SU-DHL-6 (cell line): ENCODE measurements at regions not wholly inside any gene's neighbourhood (a gene's known extent, or its start where the extent isn't known, plus 50 kb on each side); places are given as distances from the start of the nearest gene placed in this dataset.
"Not testable (repeated sequence)": the region's sequence is repeated elsewhere in the genome, so short reads cannot be mapped to it uniquely, and the experiment has no call there.

Experiments used
- H2AFZ ChIP-seq: fragments of 200-600 bp; sonication (generic); 2 replicates; pipeline ENCODE4 v1.6.1; 2014; ENCODE audit warnings: low read depth, mild to moderate bottlenecking, moderate library complexity, mixed read lengths, antibody characterized with exemption, low read length; ENCODE audit not compliant: severe bottlenecking
- H3F3A ChIP-seq: fragments of 200-600 bp; shearing (Covaris generic); 2 replicates; pipeline ENCODE4 v1.6.0; 2016; ENCODE audit warnings: antibody characterized with exemption, mild to moderate bottlenecking; ENCODE audit not compliant: insufficient read depth
- H3K27ac ChIP-seq: fragments of 200-600 bp; sonication (generic); 2 replicates; pipeline ENCODE4 v1.5.1; 2016; ENCODE audit warnings: low read depth, mild to moderate bottlenecking, low read length, moderate library complexity, mixed read lengths
- H3K27me3 ChIP-seq: fragments of 200-600 bp; sonication (generic), shearing (Covaris generic); 2 replicates; pipeline ENCODE4 v1.6.0; 2014; ENCODE audit warnings: mild to moderate bottlenecking, low read length
- H3K36me3 ChIP-seq: fragments of 200-600 bp; sonication (generic); 2 replicates; pipeline ENCODE4 v1.6.1; 2014; ENCODE audit warnings: mild to moderate bottlenecking, low read length, mixed read lengths
- H3K4me2 ChIP-seq: fragments of 300-600, 200-600 bp; shearing (Covaris generic), sonication (generic); 2 replicates; pipeline ENCODE4 v1.6.0; 2014; ENCODE audit warnings: low read length, low read depth, mild to moderate bottlenecking; ENCODE audit not compliant: poor library complexity, severe bottlenecking
- H3K4me3 ChIP-seq: fragments of 200-600 bp; sonication (generic); 2 replicates; pipeline ENCODE4 v1.5.1; 2014; ENCODE audit warnings: antibody characterized with exemption, low read length, mild to moderate bottlenecking, mixed read lengths; ENCODE audit not compliant: insufficient read depth, poor library complexity, severe bottlenecking
- H3K79me2 ChIP-seq: fragments of 200-600 bp; sonication (generic); 2 replicates; pipeline ENCODE4 v1.6.1; 2014; ENCODE audit warnings: mild to moderate bottlenecking, low read length, moderate library complexity; ENCODE audit not compliant: insufficient read depth
- H3K9ac ChIP-seq: fragments of 200-600 bp; sonication (generic); 2 replicates; pipeline ENCODE4 v1.7.0; 2014; ENCODE audit warnings: mild to moderate bottlenecking, low read length
- H3K9me2 ChIP-seq: fragments of 200-600 bp; sonication (generic); replicated peaks from 2 replicates; pipeline ENCODE4 v1.6.1; 2014; ENCODE audit warnings: low read length; ENCODE audit not compliant: insufficient read depth
- H3K9me3 ChIP-seq: fragments of 200-600 bp; sonication (generic); 2 replicates; pipeline ENCODE4 v1.6.1; 2014; ENCODE audit warnings: low read length, mixed read lengths; ENCODE audit not compliant: insufficient read depth
- H4K20me1 ChIP-seq: fragments of 200-600 bp; sonication (generic); 2 replicates; pipeline ENCODE4 v1.6.1; 2014; ENCODE audit warnings: low read depth, mild to moderate bottlenecking, antibody characterized with exemption, low read length, moderate library complexity, mixed read lengths
- CTCF ChIP-seq: fragments of 200-600 bp; sonication (generic); IDR thresholded peaks from one replicate; pipeline ENCODE4 v1.5.1; 2017; ENCODE audit warnings: antibody characterized with exemption, mild to moderate bottlenecking, low read length, moderate library complexity; ENCODE audit not compliant: insufficient read depth, poor library complexity, severe bottlenecking
- EZH2phosphoT487 ChIP-seq: fragments of 200-600 bp; sonication (generic), shearing (Covaris generic); conservative IDR thresholded peaks from 2 replicates; pipeline ENCODE4 v1.6.1; 2018; ENCODE audit warnings: mild to moderate bottlenecking, antibody characterized with exemption, low read length, moderate library complexity, mixed read lengths

DNA sequence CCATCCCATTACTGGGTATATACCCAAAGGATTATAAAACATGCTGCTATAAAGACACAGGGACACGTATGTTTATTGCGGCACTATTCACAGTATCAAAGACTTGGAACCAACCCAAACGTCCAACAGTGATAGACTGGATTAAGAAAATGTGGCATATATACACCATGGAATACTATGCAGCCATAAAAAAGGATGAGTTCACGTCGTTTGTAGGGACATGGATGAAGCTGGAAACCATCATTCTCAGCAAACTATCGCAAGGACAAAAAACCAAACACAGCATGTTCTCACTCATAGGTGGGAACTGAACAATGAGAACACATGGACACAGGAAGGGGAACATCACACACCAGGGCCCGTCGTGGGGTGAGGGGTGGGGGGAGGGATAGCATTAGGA lies 106.1 kb downstream of the CHD1L start:
- not testable (repeated sequence) for H3K9me2 ChIP-seq, H2AFZ ChIP-seq, H3F3A ChIP-seq, H3K27ac ChIP-seq, H3K4me3 ChIP-seq, H4K20me1 ChIP-seq, H3K79me2 ChIP-seq, H3K9ac ChIP-seq, H3K4me2 ChIP-seq, H3K27me3 ChIP-seq, H3K9me3 ChIP-seq, H3K36me3 ChIP-seq

- Histone ChIP-seq H3K36me3 (no peaks in the 10 kb centered on the region), H3K4me2 (no peak overlapping the region)
Measured at GRCh38 chr1:147349533-147349932, 107.0 kb downstream of the CHD1L start.

GRCh38 chr1:147351140-147351835 lies 108.8 kb downstream of the CHD1L start:
- Histone ChIP-seq H3K36me3 (no peaks in the 10 kb centered on the region), H3K9me3 (no peaks in the 10 kb centered on the region), H3K4me3 (no peak overlapping the region), H3K79me2 (no peaks in the 10 kb centered on the region), H2AFZ (no peak overlapping the region), H3K4me2 (no peak overlapping the region), H3K9me2 (no peaks in the 10 kb centered on the region), H3F3A (no peaks in the 10 kb centered on the region), H3K27ac (no peak overlapping the region), H3K9ac (no peak overlapping the region), H4K20me1 (no peaks in the 10 kb centered on the region), H3K27me3 (no peaks in the 10 kb centered on the region)
- TF ChIP-seq EZH2phosphoT487 (no peak), CTCF (no peak)

More at GRCh38 chr1:147349533-147349932, 107.0 kb downstream of the CHD1L start:
- Histone ChIP-seq H3F3A (no peaks in the 10 kb centered on the region), H3K79me2 (no peaks in the 10 kb centered on the region), H3K27me3 (no peaks in the 10 kb centered on the region), H2AFZ (no peak overlapping the region), H3K9ac (no peak overlapping the region), H3K9me3 (no peaks in the 10 kb centered on the region), H3K9me2 (no peaks in the 10 kb centered on the region), H4K20me1 (no peaks in the 10 kb centered on the region), H3K27ac (no peak overlapping the region), H3K4me3 (no peak overlapping the region)
- TF ChIP-seq EZH2phosphoT487 (no peak), CTCF (no peak)

DNA sequence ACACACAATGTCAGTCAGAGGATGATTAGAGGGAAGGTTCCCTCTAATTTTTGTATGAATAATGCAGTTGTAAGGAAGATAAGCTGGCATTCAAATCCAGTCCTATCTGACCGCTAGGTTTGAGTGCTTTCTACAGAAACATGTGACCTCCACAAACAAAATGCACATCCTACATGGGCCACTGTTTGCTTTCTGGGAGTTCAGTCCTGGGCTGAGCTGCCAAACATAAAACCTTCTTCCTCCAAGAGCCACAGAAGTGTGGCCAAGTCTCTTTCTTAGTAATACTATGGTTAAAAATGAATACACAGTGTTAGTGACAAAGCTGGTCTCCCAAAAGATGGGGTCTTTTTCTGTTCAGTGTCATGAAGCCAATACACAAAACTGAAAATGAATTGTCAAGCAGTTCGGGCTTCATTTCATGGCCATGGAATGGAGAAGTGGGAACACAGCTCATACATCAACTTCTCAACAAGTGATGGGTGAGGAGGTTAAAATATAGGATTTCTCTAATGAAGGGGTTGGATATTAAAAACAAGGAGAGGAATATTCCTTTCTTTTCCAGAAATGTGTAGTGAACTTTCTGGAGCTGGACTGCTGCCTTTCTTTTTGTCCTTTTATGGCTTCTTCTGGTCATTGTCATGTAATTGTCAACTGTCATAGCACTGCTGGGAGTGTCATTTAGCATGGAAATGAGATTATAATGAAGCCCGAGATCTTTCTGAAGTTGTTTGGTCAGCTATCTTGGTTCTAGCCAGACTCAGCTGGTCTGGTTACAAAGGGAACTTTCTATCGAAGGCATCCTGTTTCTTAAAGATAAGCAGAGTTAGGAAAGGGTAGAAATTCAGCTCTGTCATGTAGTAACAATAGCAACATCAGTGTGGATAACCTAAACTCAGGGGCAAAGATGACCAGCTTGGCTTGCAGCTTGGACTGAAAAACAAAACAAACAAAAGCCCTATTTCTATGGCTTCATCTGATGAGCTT lies 135.1 kb downstream of the CHD1L start:
- no peaks in the 10 kb centered on the region for H3K9me2 ChIP-seq
- H3K4me2 ChIP-seq = no peak overlapping the region
- H4K20me1 ChIP-seq = no peaks in the 10 kb centered on the region
- no peak overlapping the region for H2AFZ ChIP-seq
- H3K27ac ChIP-seq = no peak overlapping the region
- TF ChIP-seq EZH2phosphoT487 (no peak), CTCF (no peak)
- no peaks in the 10 kb centered on the region for H3K9me3 ChIP-seq
- no peak overlapping the region for H3K9ac ChIP-seq
- H3F3A ChIP-seq = no peaks in the 10 kb centered on the region
- no peak overlapping the region for H3K4me3 ChIP-seq
- H3K36me3 ChIP-seq = no peaks in the 10 kb centered on the region
- no peaks in the 10 kb centered on the region for H3K79me2 ChIP-seq
- peaks cover 3% of the 10 kb centered on the region; the same call in 1 of the 2 replicates for H3K27me3 ChIP-seq
